DND-41 (cell line): ENCODE measurements at regions not wholly inside any gene's neighbourhood (a gene's known extent, or its start where the extent isn't known, plus 50 kb on each side); places are given as distances from the start of the nearest gene placed in this dataset.

Experiments
- ATAC-seq: fragments of 200-7000 bp; cut with Tn5 transposase; 3 replicates; pipeline ENCODE4 v1.9.1; 2021; ENCODE audit warnings: low read depth; ENCODE audit not compliant: insufficient read depth
- DNase-seq: peaks from one replicate; pipeline ENCODE4 v3.0.0-alpha.2; 2020
- H2AFZ ChIP-seq: 2 replicates; pipeline ENCODE4 v1.6.0; 2012; ENCODE audit warnings: low read depth, low read length
- H3K27ac ChIP-seq: 2 replicates; pipeline ENCODE4 v1.5.1; 2012; ENCODE audit warnings: low read length, inconsistent platforms
- H3K27me3 ChIP-seq: fragments of 200-600 bp; sonication (generic); 2 replicates; pipeline ENCODE4 v1.6.0; 2012; ENCODE audit warnings: low read length, mild to moderate bottlenecking, inconsistent platforms; ENCODE audit not compliant: insufficient read depth, poor library complexity
- H3K36me3 ChIP-seq: 2 replicates; pipeline ENCODE4 v1.5.1; 2012; ENCODE audit warnings: low read length, inconsistent platforms; ENCODE audit not compliant: insufficient read depth
- H3K4me1 ChIP-seq: 2 replicates; pipeline ENCODE4 v1.5.1; 2012; ENCODE audit warnings: mild to moderate bottlenecking, low read length; ENCODE audit not compliant: insufficient read depth
- H3K4me2 ChIP-seq: 2 replicates; pipeline ENCODE4 v1.6.0; 2012; ENCODE audit warnings: mild to moderate bottlenecking, moderate library complexity, low read length, inconsistent platforms; ENCODE audit not compliant: insufficient read depth
- H3K4me3 ChIP-seq, 2 experiments: fragments of 200-600 bp in 1 of 2; shearing (Covaris generic) in 1 of 2; 2 replicates each; pipeline ENCODE4 v1.5.1; 2012 to 2016; ENCODE audit warnings: inconsistent platforms in 2 of 2, low read length in 2 of 2, mild to moderate bottlenecking in 2 of 2, low read depth in 1 of 2, moderate library complexity in 1 of 2
- H3K79me2 ChIP-seq: 2 replicates; pipeline ENCODE4 v1.6.0; 2012; ENCODE audit warnings: low read length, inconsistent platforms; ENCODE audit not compliant: insufficient read depth
- H3K9ac ChIP-seq: 2 replicates; pipeline ENCODE4 v1.6.0; 2012; ENCODE audit warnings: low read depth, mild to moderate bottlenecking, inconsistent platforms, low read length, moderate library complexity
- H3K9me3 ChIP-seq: 2 replicates; pipeline ENCODE4 v1.5.1; 2012; ENCODE audit warnings: low read length, moderate library complexity, mild to moderate bottlenecking, inconsistent platforms; ENCODE audit not compliant: insufficient read depth, severe bottlenecking
- H4K20me1 ChIP-seq: 2 replicates; pipeline ENCODE4 v1.6.0; 2012; ENCODE audit warnings: low read length; ENCODE audit not compliant: insufficient read depth
- EZH2 ChIP-seq: IDR thresholded peaks from 3 replicates; pipeline ENCODE4 v1.6.1; 2012; ENCODE audit warnings: borderline replicate concordance, low read depth, mild to moderate bottlenecking, moderate library complexity, low read length, inconsistent platforms; ENCODE audit not compliant: severe bottlenecking
- TF ChIP-seq, protein P1 (sequence below): IDR thresholded peaks from 2 replicates; pipeline ENCODE4 v1.5.1; 2012; ENCODE audit warnings: borderline replicate concordance, low read length, moderate library complexity, mild to moderate bottlenecking; ENCODE audit not compliant: poor library complexity, severe bottlenecking; ENCODE audit errors: extremely low read depth

DNA sequence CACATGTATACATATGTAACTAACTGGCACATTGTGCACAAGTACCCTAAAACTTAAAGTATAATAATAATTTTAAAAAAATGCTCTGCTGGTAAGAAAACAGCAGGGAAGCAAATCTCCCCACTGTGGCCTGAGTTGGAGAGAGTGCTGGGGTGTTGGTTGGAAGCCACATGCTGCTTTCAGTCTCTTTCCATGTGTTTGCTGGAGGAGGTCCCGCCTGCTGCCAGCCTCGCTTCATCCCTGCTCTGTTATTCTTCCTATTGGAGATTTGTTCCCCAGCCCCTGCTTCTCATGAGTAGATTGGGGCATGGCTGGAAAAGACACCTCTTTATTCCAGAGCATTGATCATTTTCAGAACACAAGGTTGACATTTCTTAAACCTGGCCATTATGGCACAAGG is 230.5 kb downstream of the FGF9 start:
- no peak overlapping the region for H3K27ac ChIP-seq
- ATAC-seq (no peak), DNase-seq (no peak)

DNA sequence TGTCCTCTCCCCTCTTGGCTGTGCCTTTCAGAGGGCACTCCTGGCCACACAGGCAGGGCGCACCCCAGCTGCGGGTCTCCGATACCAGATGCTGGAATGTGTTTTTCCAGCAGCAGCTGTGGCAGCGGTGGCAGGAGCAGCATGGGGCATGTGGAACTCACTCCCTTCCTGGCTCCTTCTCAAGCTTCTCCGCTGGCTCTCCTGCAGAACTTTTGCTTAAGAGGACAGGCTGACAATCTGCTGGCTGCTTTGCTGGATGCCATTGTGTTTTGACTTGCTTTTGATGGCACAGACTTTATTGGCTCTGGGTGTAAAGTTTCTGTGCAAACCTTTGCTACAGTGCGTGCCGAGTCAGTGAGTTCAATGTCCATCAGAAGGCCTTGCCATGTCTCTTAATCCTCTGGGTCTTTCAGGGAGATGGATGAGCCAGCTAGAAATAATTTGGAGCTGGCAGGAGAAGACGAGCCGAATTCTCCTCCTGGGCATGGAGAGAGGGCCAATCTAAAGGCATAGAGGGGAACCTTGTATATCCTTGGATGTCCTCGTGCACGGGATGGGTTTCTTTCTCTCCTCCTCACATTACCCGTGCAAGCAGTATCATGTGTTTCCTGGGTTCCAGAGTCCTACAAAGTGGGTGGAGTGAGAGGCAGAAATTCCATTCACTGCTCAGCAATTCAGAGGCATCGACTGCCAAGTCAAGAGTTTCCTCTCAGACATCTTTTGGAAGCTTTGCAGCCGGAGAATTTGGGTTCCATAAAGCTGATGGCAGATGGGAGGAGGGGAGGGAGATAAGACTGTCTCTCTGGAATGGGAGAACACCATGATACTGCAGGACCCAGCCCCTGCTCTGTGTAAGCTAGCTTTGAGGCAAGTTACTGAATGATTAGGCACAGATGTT is 231.2 kb downstream of the FGF9 start:
- peaks cover 6% of the 10 kb centered on the region for H3K27me3 ChIP-seq
- no peak overlapping the region for H3K27ac ChIP-seq
- no peaks in the 10 kb centered on the region for H3K79me2 ChIP-seq
- no peaks in the 10 kb centered on the region for H3K4me1 ChIP-seq
- ATAC-seq (no peak), DNase-seq (no peak)
- TF ChIP-seq, protein P1, sequence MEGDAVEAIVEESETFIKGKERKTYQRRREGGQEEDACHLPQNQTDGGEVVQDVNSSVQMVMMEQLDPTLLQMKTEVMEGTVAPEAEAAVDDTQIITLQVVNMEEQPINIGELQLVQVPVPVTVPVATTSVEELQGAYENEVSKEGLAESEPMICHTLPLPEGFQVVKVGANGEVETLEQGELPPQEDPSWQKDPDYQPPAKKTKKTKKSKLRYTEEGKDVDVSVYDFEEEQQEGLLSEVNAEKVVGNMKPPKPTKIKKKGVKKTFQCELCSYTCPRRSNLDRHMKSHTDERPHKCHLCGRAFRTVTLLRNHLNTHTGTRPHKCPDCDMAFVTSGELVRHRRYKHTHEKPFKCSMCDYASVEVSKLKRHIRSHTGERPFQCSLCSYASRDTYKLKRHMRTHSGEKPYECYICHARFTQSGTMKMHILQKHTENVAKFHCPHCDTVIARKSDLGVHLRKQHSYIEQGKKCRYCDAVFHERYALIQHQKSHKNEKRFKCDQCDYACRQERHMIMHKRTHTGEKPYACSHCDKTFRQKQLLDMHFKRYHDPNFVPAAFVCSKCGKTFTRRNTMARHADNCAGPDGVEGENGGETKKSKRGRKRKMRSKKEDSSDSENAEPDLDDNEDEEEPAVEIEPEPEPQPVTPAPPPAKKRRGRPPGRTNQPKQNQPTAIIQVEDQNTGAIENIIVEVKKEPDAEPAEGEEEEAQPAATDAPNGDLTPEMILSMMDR: no peak
- no peak for TF ChIP-seq EZH2
- no peak overlapping the region for H2AFZ ChIP-seq
- H3K9ac ChIP-seq: no peak overlapping the region
- no peaks in the 10 kb centered on the region for H3K9me3 ChIP-seq
- H3K4me3 ChIP-seq: no peak overlapping the region
- H4K20me1 ChIP-seq: no peaks in the 10 kb centered on the region
- H3K36me3 ChIP-seq: no peaks in the 10 kb centered on the region
- H3K4me2 ChIP-seq: no peak overlapping the region

More for the DNA sequence above, 230.5 kb downstream of the FGF9 start:
- no peak for TF ChIP-seq EZH2
- TF ChIP-seq, protein P1: no peak
- H3K4me1 ChIP-seq: no peaks in the 10 kb centered on the region
- no peaks in the 10 kb centered on the region for H3K9me3 ChIP-seq
- H3K4me3 ChIP-seq: no peak overlapping the region
- no peak overlapping the region for H3K9ac ChIP-seq
- peaks cover 7% of the 10 kb centered on the region for H3K27me3 ChIP-seq
- no peaks in the 10 kb centered on the region for H3K36me3 ChIP-seq
- H3K4me2 ChIP-seq: no peak overlapping the region
- H3K79me2 ChIP-seq: no peaks in the 10 kb centered on the region
- H2AFZ ChIP-seq: no peak overlapping the region
- no peaks in the 10 kb centered on the region for H4K20me1 ChIP-seq

DNA sequence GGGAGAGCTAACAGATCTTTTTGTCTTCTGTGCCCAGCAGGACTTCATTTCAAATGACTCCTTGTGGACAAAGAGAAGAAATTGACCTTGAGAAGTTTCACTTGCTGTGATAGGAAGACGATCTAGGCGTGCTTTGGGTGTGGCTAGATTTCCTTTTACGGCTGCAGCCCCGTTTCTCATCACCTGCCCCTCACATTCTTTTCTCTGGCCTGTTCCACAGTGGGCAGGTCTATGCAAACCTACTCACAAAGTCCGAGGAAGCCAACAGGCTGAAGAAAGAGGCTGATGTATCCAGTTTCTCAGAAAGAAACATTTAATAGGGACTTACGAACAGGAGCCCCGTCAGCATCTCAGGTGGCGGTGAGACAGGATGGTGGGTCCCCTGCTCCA is 231.8 kb downstream of the FGF9 start:
- Histone ChIP-seq H3K4me3 (no peak overlapping the region), H3K9me3 (no peaks in the 10 kb centered on the region), H3K36me3 (no peaks in the 10 kb centered on the region), H2AFZ (no peak overlapping the region), H3K4me1 (no peaks in the 10 kb centered on the region), H3K79me2 (no peaks in the 10 kb centered on the region), H3K9ac (no peak overlapping the region), H4K20me1 (no peaks in the 10 kb centered on the region), H3K4me2 (no peak overlapping the region), H3K27ac (no peak overlapping the region), H3K27me3 (no peaks in the 10 kb centered on the region)
- no peak for DNase-seq
- TF ChIP-seq EZH2: no peak
- TF ChIP-seq, protein P1: no peak
- ATAC-seq: no peak
